ENCODE measurements at regions not wholly inside any gene's neighbourhood (a gene's known extent, or its start where the extent isn't known, plus 50 kb on each side); places are given as distances from the start of the nearest gene placed in this dataset.

GRCh38 chr14:97924922-97925613 lies 1127.9 kb downstream of the VRK1 start:
- H3K27ac ChIP-seq (ENCODE audit: extremely low read length, insufficient read depth, low read length), result no peak overlapping the region
- intact Hi-C loops (cut with micrococcal nuclease; ENCODE audit: unreplicated experiment), result no loop called here
- ATAC-seq, result no peak
- ChIA-PET POLR2A (no interaction called here), CTCF (ENCODE audit: low intra/inter-chr PET ratio, low total read pairs) (no interaction called here)
- no peak overlapping the region for H3K9ac ChIP-seq (ENCODE audit: insufficient read depth, low read depth, low read length)
- no peak overlapping the region for H3K4me3 ChIP-seq (replicated peaks in 1 of 3; ENCODE audit: insufficient read depth in 1 of 3, low read depth in 2 of 3, low read length in 3 of 3)
- DNase-seq (ENCODE audit: low spot score), result no peak
- no peak overlapping the region for H3K4me2 ChIP-seq (ENCODE audit: low read depth, low read length)
- no peaks in the 10 kb centered on the region for H4K20me1 ChIP-seq (ENCODE audit: insufficient read depth, low read length)
- TF ChIP-seq ZNF44 (CRISPR knock-in tag; IDR thresholded peaks at IDR 0.05) (no peak), SCMH1 (CRISPR knock-in tag; IDR thresholded peaks at IDR 0.05; ENCODE audit: borderline replicate concordance) (no peak), MLX (CRISPR knock-in tag; IDR thresholded peaks at IDR 0.05) (no peak), BCL3 (CRISPR knock-in tag; IDR thresholded peaks at IDR 0.05) (no peak), NCOR1 (IDR thresholded peaks at IDR 0.05; ENCODE audit: borderline replicate concordance, low read length) (no peak), ISX (CRISPR knock-in tag; conservative IDR thresholded peaks at IDR 0.05) (no peak), ZNF567 (CRISPR knock-in tag; IDR thresholded peaks at IDR 0.05; ENCODE audit: borderline replicate concordance) (no peak), ZFP36L1 (CRISPR knock-in tag; IDR thresholded peaks at IDR 0.05) (no peak), ZNF572 (CRISPR knock-in tag; IDR thresholded peaks at IDR 0.05) (no peak), ZNF383 (CRISPR knock-in tag; IDR thresholded peaks at IDR 0.05; ENCODE audit: borderline replicate concordance) (no peak), LBX2 (CRISPR knock-in tag; IDR thresholded peaks at IDR 0.05; ENCODE audit: borderline replicate concordance) (no peak), JUNB (CRISPR knock-in tag; IDR thresholded peaks at IDR 0.05; ENCODE audit: borderline replicate concordance) (no peak), SSRP1 (CRISPR knock-in tag; IDR thresholded peaks at IDR 0.05) (no peak)
- no peaks in the 10 kb centered on the region for H3K27me3 ChIP-seq (ENCODE audit: control insufficient read depth in 1 of 2, insufficient read depth in 2 of 2, low read length in 2 of 2)
- 12% methylated on average over 10 of the region's 11 CpGs for WGBS (ENCODE audit: low lambda C conversion rate)
- FAIRE-seq, result no peak
- H3K79me2 ChIP-seq (ENCODE audit: insufficient read depth, low read length), result no peaks in the 10 kb centered on the region
- in situ Hi-C loops (cut with HindIII; ENCODE audit: extremely low pct_ligation_motif_present, low pct_unique_long_range_greater_than_20kb), result no loop called here
- no TSS peak for BruUV-seq (replicated peaks)
- no peaks in the 10 kb centered on the region for H3K36me3 ChIP-seq (replicated peaks in 1 of 2; ENCODE audit: control insufficient read depth in 1 of 2, insufficient read depth in 2 of 2, low read length in 2 of 2)
- no peaks in the 10 kb centered on the region for H3K4me1 ChIP-seq (ENCODE audit: insufficient read depth, low read length)
- H3K9me3 ChIP-seq (ENCODE audit: low read length), result peaks cover 92% of the 10 kb centered on the region
- no peak overlapping the region for H2AFZ ChIP-seq (ENCODE audit: low read length)

Measured in HepG2 (cell line).